Endothelial cell of umbilical vein (primary cell): ENCODE measurements at regions not wholly inside any gene's neighbourhood (a gene's known extent, or its start where the extent isn't known, plus 50 kb on each side); places are given as distances from the start of the nearest gene placed in this dataset.
"Not testable (repeated sequence)": the region's sequence is repeated elsewhere in the genome, so short reads cannot be mapped to it uniquely, and the experiment has no call there.

Experiments
- BruUV-seq: library from RNA; stranded (reverse); fragments of 400-500 nt; replicated peaks from 2 replicates; lab custom pipeline; 2021; lab: Mats Ljungman, UMichigan
- CTCF ChIA-PET: fragments of 300-600, 350-600 bp; sonication (Branson Sonifier 250); formaldehyde crosslinking; loops from one replicate; lab custom pipeline; 2021; ENCODE audit warnings: antibody characterized with exemption, inconsistent platforms; lab: Charles Lee
- POLR2A ChIA-PET: fragments of 300-600, 350-600 bp; sonication (Branson Sonifier 250); formaldehyde crosslinking; loops from one replicate; lab custom pipeline; 2021; ENCODE audit warnings: antibody characterized with exemption, inconsistent platforms; lab: Charles Lee
- DNase-seq: peaks from one replicate; pipeline ENCODE4 v3.0.0-alpha.2; 2011; ENCODE audit warnings: low read depth, low spot score
- FAIRE-seq: peaks from 2 replicates; lab custom pipeline; 2011; peaks lifted over from hg19 to GRCh38; lab: Jason Lieb, UNC
- H2AFZ ChIP-seq: 2 replicates; pipeline ENCODE4 v1.6.0; 2012; ENCODE audit warnings: low read depth, low read length, control low read depth, inconsistent platforms
- H3K27ac ChIP-seq: 2 replicates; pipeline ENCODE4 v1.5.1; 2011; ENCODE audit warnings: low read depth, mild to moderate bottlenecking, control low read depth, low read length, moderate library complexity; ENCODE audit not compliant: insufficient read depth
- H3K27me3 ChIP-seq, 2 experiments: 2 replicates each; pipeline versions ENCODE4 v1.6.0 to v1.6.1; 2011; ENCODE audit warnings: low read length in 2 of 2, mixed read lengths in 1 of 2; ENCODE audit not compliant: control insufficient read depth in 2 of 2, insufficient read depth in 2 of 2
- H3K36me3 ChIP-seq, 2 experiments: 2 replicates in 1 of 2; 3 replicates in 1 of 2; pipeline ENCODE4 v1.5.1; 2011; ENCODE audit warnings: low read length in 2 of 2, mild to moderate bottlenecking in 1 of 2, moderate library complexity in 1 of 2; ENCODE audit not compliant: control insufficient read depth in 2 of 2, insufficient read depth in 2 of 2; ENCODE audit errors: extremely low read depth in 1 of 2
- H3K4me1 ChIP-seq: 3 replicates; pipeline ENCODE4 v1.5.1; 2011; ENCODE audit warnings: mild to moderate bottlenecking, low read length; ENCODE audit not compliant: control insufficient read depth, insufficient read depth; ENCODE audit errors: extremely low read depth
- H3K4me2 ChIP-seq: 2 replicates; pipeline ENCODE4 v1.6.1; 2011; ENCODE audit warnings: low read length, control low read depth, mixed read lengths; ENCODE audit not compliant: insufficient read depth
- H3K4me3 ChIP-seq, 3 experiments: fragments of 200-600 bp in 1 of 3; sonication (generic), shearing (Covaris generic) in 1 of 3; replicated peaks in 1 of 3; 2 replicates each; pipeline ENCODE4 v1.5.1; 2011 to 2016; ENCODE audit warnings: control low read depth in 3 of 3, low read length in 3 of 3, mild to moderate bottlenecking in 2 of 3, inconsistent platforms in 1 of 3, low read depth in 1 of 3, moderate library complexity in 1 of 3; ENCODE audit not compliant: insufficient read depth in 1 of 3
- H3K79me2 ChIP-seq: 2 replicates; pipeline ENCODE4 v1.6.0; 2012; ENCODE audit warnings: low read length, inconsistent platforms; ENCODE audit not compliant: control insufficient read depth, insufficient read depth
- H3K9ac ChIP-seq: replicated peaks from 2 replicates; pipeline ENCODE3; 2011; ENCODE audit warnings: low read length, control low read depth; ENCODE audit not compliant: insufficient read depth; ENCODE audit errors: extremely low read depth
- H3K9me1 ChIP-seq: replicated peaks from 3 replicates; pipeline ENCODE4 v1.6.0; 2011; ENCODE audit warnings: mild to moderate bottlenecking, low read length; ENCODE audit not compliant: control insufficient read depth, insufficient read depth; ENCODE audit errors: extremely low read depth
- H3K9me3 ChIP-seq: replicated peaks from 2 replicates; pipeline ENCODE4 v1.5.1; 2012; ENCODE audit warnings: low read length, inconsistent platforms; ENCODE audit not compliant: control insufficient read depth, insufficient read depth
- H4K20me1 ChIP-seq: replicated peaks from 2 replicates; pipeline ENCODE3; 2011; ENCODE audit warnings: mild to moderate bottlenecking, low read length; ENCODE audit not compliant: control insufficient read depth, insufficient read depth; ENCODE audit errors: extremely low read depth
- CTCF ChIP-seq, 2 donors: IDR thresholded peaks; 1 replicate in 1 of 2; 2 replicates in 1 of 2; pipeline ENCODE4 v1.5.1; 2011; ENCODE audit warnings: low read length in 2 of 2, mild to moderate bottlenecking in 2 of 2, moderate library complexity in 2 of 2, control low read depth in 1 of 2, inconsistent platforms in 1 of 2, low read depth in 1 of 2; ENCODE audit not compliant: insufficient read depth in 1 of 2; ENCODE audit errors: extremely low read depth in 1 of 2
- EZH2 ChIP-seq: IDR thresholded peaks from 2 replicates; pipeline ENCODE4 v1.6.1; 2012; ENCODE audit warnings: borderline replicate concordance, low read depth, mild to moderate bottlenecking, moderate library complexity, low read length, inconsistent platforms; ENCODE audit not compliant: severe bottlenecking
- FOS ChIP-seq: IDR thresholded peaks from 2 replicates; pipeline ENCODE4 v1.6.1; 2011; ENCODE audit warnings: mild to moderate bottlenecking, low read length, moderate library complexity, borderline replicate concordance; ENCODE audit not compliant: insufficient read depth
- GATA2 ChIP-seq: IDR thresholded peaks from 2 replicates; pipeline ENCODE4 v1.7.0; 2011; ENCODE audit warnings: low read depth, mild to moderate bottlenecking, moderate library complexity, mixed read lengths, low read length; ENCODE audit not compliant: insufficient read length, insufficient read depth
- JUN ChIP-seq: IDR thresholded peaks from 2 replicates; pipeline ENCODE4 v1.6.1; 2011; ENCODE audit warnings: borderline replicate concordance, low read depth; ENCODE audit not compliant: insufficient read length, insufficient read depth
- MAX ChIP-seq: IDR thresholded peaks from 2 replicates; pipeline ENCODE4 v1.6.1; 2011; ENCODE audit not compliant: insufficient read depth, insufficient read length
- MYC ChIP-seq: IDR thresholded peaks from one replicate; pipeline ENCODE4 v1.6.1; 2011; ENCODE audit warnings: mild to moderate bottlenecking, low read depth, low read length
- POLR2A ChIP-seq: IDR thresholded peaks from 2 replicates; pipeline ENCODE4 v1.6.1; 2012; ENCODE audit warnings: low read depth, mild to moderate bottlenecking, control low read depth, low read length
- POLR2AphosphoS5 ChIP-seq: IDR thresholded peaks from 2 replicates; pipeline ENCODE4 v1.6.1; 2012; ENCODE audit warnings: low read depth, mild to moderate bottlenecking, control low read depth, low read length, moderate library complexity; ENCODE audit not compliant: insufficient read depth
- dilution Hi-C: fragments of 300-500 bp; cut with MboI; formaldehyde crosslinking; loops from one replicate; pipeline ENCODE4 v1.15.0; 2019; ENCODE audit warnings: low sequenced_read_pairs; ENCODE audit not compliant: extremely low pct_ligation_motif_present
- intact Hi-C: fragments of 100-400 bp; cut with micrococcal nuclease; formaldehyde crosslinking; loops from one replicate; pipeline ENCODE4 v1.10.0; 2022

DNA sequence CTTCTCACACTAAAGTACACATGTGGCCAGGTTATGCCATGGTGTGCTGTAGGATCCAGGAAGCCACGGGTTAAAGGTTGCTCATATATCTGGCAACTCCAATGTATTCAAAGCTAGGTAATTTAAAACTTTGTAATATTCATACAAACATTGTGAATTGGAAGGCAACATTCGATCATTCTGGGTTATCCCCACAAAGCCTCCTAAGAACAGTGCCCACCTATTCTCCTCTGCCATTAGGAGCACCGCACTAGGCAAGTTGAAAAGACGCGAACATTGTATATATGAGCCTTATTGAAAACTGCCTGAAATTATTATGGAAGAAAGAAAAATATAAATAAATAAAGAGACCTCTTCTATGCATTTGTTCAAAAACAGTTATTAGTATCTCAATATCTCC lies 228.2 kb downstream of the IGSF11 start:
- ChIA-PET POLR2A (no interaction called here), CTCF (interaction anchor here (1.2 kb wide), 1 partner anchor 11 kb away, joined by 4 read pairs; no protein-coding TSS in a partner anchor)
- no TSS peak for BruUV-seq
- H4K20me1 ChIP-seq = no peaks in the 10 kb centered on the region
- no peak overlapping the region for H3K4me2 ChIP-seq
- no peaks in the 10 kb centered on the region for H3K4me1 ChIP-seq
- H3K9ac ChIP-seq = no peak overlapping the region
- H3K9me1 ChIP-seq = no peaks in the 10 kb centered on the region
- intact Hi-C loops = no loop called here
- FAIRE-seq (no peak), DNase-seq (no peak)
- H3K79me2 ChIP-seq = no peaks in the 10 kb centered on the region
- dilution Hi-C loops = no loop called here
- no peak overlapping the region for H3K4me3 ChIP-seq
- no peaks in the 10 kb centered on the region for H3K27me3 ChIP-seq
- H3K27ac ChIP-seq = no peak overlapping the region
- H3K36me3 ChIP-seq = no peaks in the 10 kb centered on the region
- H3K9me3 ChIP-seq = no peaks in the 10 kb centered on the region
- no peak for TF ChIP-seq EZH2
- TF ChIP-seq POLR2A = no peak
- no peak for TF ChIP-seq MAX
- TF ChIP-seq GATA2 = no peak
- TF ChIP-seq FOS = no peak
- TF ChIP-seq POLR2AphosphoS5 = no peak
- TF ChIP-seq CTCF (IDR thresholded peaks at IDR 0.05; ENCODE audit: extremely low read depth in 1 of 2, insufficient read depth in 1 of 2, low read depth in 1 of 2, low read length in 2 of 2) = no peak
- TF ChIP-seq JUN = no peak
- no peak for TF ChIP-seq MYC
- H2AFZ ChIP-seq = no peak overlapping the region

- H3K9me1 ChIP-seq, H3K9me3 ChIP-seq, H3K27me3 ChIP-seq, H3K36me3 ChIP-seq, intact Hi-C loops, H3K9ac ChIP-seq, DNase-seq, H3K27ac ChIP-seq, BruUV-seq, H3K79me2 ChIP-seq, H3K4me2 ChIP-seq, H2AFZ ChIP-seq, dilution Hi-C loops, FAIRE-seq, H4K20me1 ChIP-seq, H3K4me3 ChIP-seq, H3K4me1 ChIP-seq: not testable (repeated sequence)
- ChIA-PET POLR2A (interaction anchor here (0.7 kb wide), 1 partner anchor 972 kb away, joined by 4 read pairs; no protein-coding TSS in a partner anchor), CTCF (interaction anchor here (1.2 kb wide), 1 partner anchor 10 kb away, joined by 4 read pairs; no protein-coding TSS in a partner anchor)
Observed at GRCh38 chr3:118807349-118807748, 227.3 kb downstream of the IGSF11 start.
